ENCODE measurements at regions not wholly inside any gene's neighbourhood (a gene's known extent, or its start where the extent isn't known, plus 50 kb on each side); places are given as distances from the start of the nearest gene placed in this dataset.
"Not testable (repeated sequence)": the region's sequence is repeated elsewhere in the genome, so short reads cannot be mapped to it uniquely, and the experiment has no call there.

- WGBS (ENCODE audit: extremely low coverage, insufficient read length, low lambda C conversion rate): no CpG with 5 or more reads among the region's 5 CpGs
These were observed 95.0 kb downstream of the KLRB1 start for GRCh38 chr12:9512695-9513094.

GRCh38 chr12:9510392-9511011, 97.2 kb downstream of the KLRB1 start:
- not testable (repeated sequence) for H3K27me3 ChIP-seq (ENCODE audit: insufficient read depth, low read length); H3K27ac Mint-ChIP-seq; H4K91ac ChIP-seq (ENCODE audit: insufficient read length, low read depth, low read length); H2AK5ac ChIP-seq (ENCODE audit: insufficient read length, low read length); H3K4me3 Mint-ChIP-seq; H4K20me1 ChIP-seq (ENCODE audit: control insufficient read depth, insufficient read depth, insufficient read length); H3K27ac ChIP-seq (ENCODE audit: insufficient read length, low read depth, low read length); H2BK20ac ChIP-seq (ENCODE audit: low read depth, low read length, poor library complexity, severe bottlenecking); H3K36me3 Mint-ChIP-seq (ENCODE audit: insufficient read depth in 1 of 3, low read depth in 3 of 3); H3K9me3 ChIP-seq (ENCODE audit: control insufficient read depth, low read depth, low read length); H3K27me3 Mint-ChIP-seq (ENCODE audit: low read depth); H3K4me1 Mint-ChIP-seq; H3K9me3 Mint-ChIP-seq; H2BK12ac ChIP-seq (ENCODE audit: insufficient read length, low read depth, low read length); DNase-seq; H3K14ac ChIP-seq (ENCODE audit: insufficient read depth, low read length); H4K5ac ChIP-seq (ENCODE audit: insufficient read length, low read depth, low read length); H2BK15ac ChIP-seq (ENCODE audit: low read depth, low read length); H3K18ac ChIP-seq (ENCODE audit: insufficient read length, low read depth, low read length); H3K9ac ChIP-seq (ENCODE audit: extremely low read depth, insufficient read length, low read length); H3K79me2 ChIP-seq (ENCODE audit: insufficient read depth, low read length); H3K4me1 ChIP-seq (ENCODE audit: insufficient read depth, low read length); H2BK120ac ChIP-seq (ENCODE audit: low read depth, low read length, poor library complexity, severe bottlenecking); H3K4me2 ChIP-seq (ENCODE audit: insufficient read depth, insufficient read length, low read length); H3K56ac ChIP-seq (ENCODE audit: insufficient read length, low read depth, low read length); H2AFZ ChIP-seq (ENCODE audit: low read length); H3K79me1 ChIP-seq (ENCODE audit: insufficient read depth, low read depth, low read length, poor library complexity, severe bottlenecking); H4K8ac ChIP-seq (replicated peaks; ENCODE audit: insufficient read length, low read depth, low read length); H3K4ac ChIP-seq (ENCODE audit: low read depth, low read length); H3K23me2 ChIP-seq (ENCODE audit: insufficient read length, low read depth, low read length, poor library complexity, severe bottlenecking); H3T11ph ChIP-seq (ENCODE audit: low read length); H3K23ac ChIP-seq (ENCODE audit: insufficient read length, low read depth, low read length); H2BK5ac ChIP-seq (ENCODE audit: insufficient read length, low read length)
- WGBS (ENCODE audit: extremely low coverage, insufficient read length, low lambda C conversion rate): no CpG with 5 or more reads among the region's 1 CpG

More at GRCh38 chr12:9512695-9513094, 95.0 kb downstream of the KLRB1 start:
- not testable (repeated sequence) for H3K27me3 ChIP-seq (ENCODE audit: insufficient read depth, low read length); H3K27me3 Mint-ChIP-seq (ENCODE audit: low read depth); H3K9me3 ChIP-seq (ENCODE audit: control insufficient read depth, low read depth, low read length); H3K27ac Mint-ChIP-seq; H3K56ac ChIP-seq (ENCODE audit: insufficient read length, low read depth, low read length); H4K8ac ChIP-seq (replicated peaks; ENCODE audit: insufficient read length, low read depth, low read length); H2BK12ac ChIP-seq (ENCODE audit: insufficient read length, low read depth, low read length); H2AFZ ChIP-seq (ENCODE audit: low read length); H3K4me1 Mint-ChIP-seq; H2BK5ac ChIP-seq (ENCODE audit: insufficient read length, low read length); H3T11ph ChIP-seq (ENCODE audit: low read length); H3K79me1 ChIP-seq (ENCODE audit: insufficient read depth, low read depth, low read length, poor library complexity, severe bottlenecking); H3K4me3 Mint-ChIP-seq; H4K20me1 ChIP-seq (ENCODE audit: control insufficient read depth, insufficient read depth, insufficient read length); H3K36me3 Mint-ChIP-seq (ENCODE audit: insufficient read depth in 1 of 3, low read depth in 3 of 3); H3K23ac ChIP-seq (ENCODE audit: insufficient read length, low read depth, low read length); H3K9me3 Mint-ChIP-seq; H3K27ac ChIP-seq (ENCODE audit: insufficient read length, low read depth, low read length); H4K91ac ChIP-seq (ENCODE audit: insufficient read length, low read depth, low read length); H2AK5ac ChIP-seq (ENCODE audit: insufficient read length, low read length); H4K5ac ChIP-seq (ENCODE audit: insufficient read length, low read depth, low read length); H3K4ac ChIP-seq (ENCODE audit: low read depth, low read length); H3K79me2 ChIP-seq (ENCODE audit: insufficient read depth, low read length); H3K9ac ChIP-seq (ENCODE audit: extremely low read depth, insufficient read length, low read length); H3K4me2 ChIP-seq (ENCODE audit: insufficient read depth, insufficient read length, low read length); H2BK120ac ChIP-seq (ENCODE audit: low read depth, low read length, poor library complexity, severe bottlenecking); H2BK20ac ChIP-seq (ENCODE audit: low read depth, low read length, poor library complexity, severe bottlenecking); H3K14ac ChIP-seq (ENCODE audit: insufficient read depth, low read length); H3K4me1 ChIP-seq (ENCODE audit: insufficient read depth, low read length); H2BK15ac ChIP-seq (ENCODE audit: low read depth, low read length); H3K18ac ChIP-seq (ENCODE audit: insufficient read length, low read depth, low read length); H3K23me2 ChIP-seq (ENCODE audit: insufficient read length, low read depth, low read length, poor library complexity, severe bottlenecking); DNase-seq

Data from H9 (cell line).